ENCODE measurements at regions not wholly inside any gene's neighbourhood (a gene's known extent, or its start where the extent isn't known, plus 50 kb on each side); places are given as distances from the start of the nearest gene placed in this dataset.

GRCh38 chr10:108583877-108584276 is 1339.4 kb downstream of the XPNPEP1 start:
- Mint-ChIP-seq H3K27ac (ENCODE audit: unreplicated experiment) (no peak overlapping the region), H3K9me3 (ENCODE audit: unreplicated experiment) (no peaks in the 10 kb centered on the region), H3K4me3 (ENCODE audit: unreplicated experiment) (no peak overlapping the region), H3K4me1 (ENCODE audit: unreplicated experiment) (no peaks in the 10 kb centered on the region), H3K27me3 (ENCODE audit: unreplicated experiment) (peaks cover 2% of the 10 kb centered on the region), H3K36me3 (ENCODE audit: low read depth, unreplicated experiment) (no peaks in the 10 kb centered on the region)
- no peak for TF ChIP-seq CTCF (IDR thresholded peaks at IDR 0.05; ENCODE audit: unreplicated experiment)
- DNase-seq (ENCODE audit: low spot score): no peak

GRCh38 chr10:108582888-108583287 is 1340.4 kb downstream of the XPNPEP1 start:
- Mint-ChIP-seq H3K27me3 (ENCODE audit: unreplicated experiment) (peaks cover 2% of the 10 kb centered on the region), H3K27ac (ENCODE audit: unreplicated experiment) (no peak overlapping the region)

GRCh38 chr10:108582387-108582786 is 1340.9 kb downstream of the XPNPEP1 start:
- no peak for TF ChIP-seq CTCF (IDR thresholded peaks at IDR 0.05; ENCODE audit: unreplicated experiment)
- Mint-ChIP-seq H3K27ac (ENCODE audit: unreplicated experiment) (no peak overlapping the region), H3K27me3 (ENCODE audit: unreplicated experiment) (peaks cover 2% of the 10 kb centered on the region), H3K4me1 (ENCODE audit: unreplicated experiment) (no peaks in the 10 kb centered on the region), H3K36me3 (ENCODE audit: low read depth, unreplicated experiment) (no peaks in the 10 kb centered on the region), H3K9me3 (ENCODE audit: unreplicated experiment) (no peaks in the 10 kb centered on the region), H3K4me3 (ENCODE audit: unreplicated experiment) (no peak overlapping the region)
- DNase-seq (ENCODE audit: low spot score): no peak

More at GRCh38 chr10:108582888-108583287, 1340.4 kb downstream of the XPNPEP1 start:
- H3K9me3 Mint-ChIP-seq (ENCODE audit: unreplicated experiment): no peaks in the 10 kb centered on the region
- no peak for TF ChIP-seq CTCF (IDR thresholded peaks at IDR 0.05; ENCODE audit: unreplicated experiment)
- no peaks in the 10 kb centered on the region for H3K4me1 Mint-ChIP-seq (ENCODE audit: unreplicated experiment)
- H3K36me3 Mint-ChIP-seq (ENCODE audit: low read depth, unreplicated experiment): no peaks in the 10 kb centered on the region
- DNase-seq (ENCODE audit: low spot score): no peak
- H3K4me3 Mint-ChIP-seq (ENCODE audit: unreplicated experiment): no peak overlapping the region

- Mint-ChIP-seq H3K27ac (ENCODE audit: unreplicated experiment) (no peak overlapping the region), H3K9me3 (ENCODE audit: unreplicated experiment) (no peaks in the 10 kb centered on the region), H3K4me3 (ENCODE audit: unreplicated experiment) (no peak overlapping the region), H3K27me3 (ENCODE audit: unreplicated experiment) (no peaks in the 10 kb centered on the region), H3K4me1 (ENCODE audit: unreplicated experiment) (peaks cover 6% of the 10 kb centered on the region), H3K36me3 (ENCODE audit: low read depth, unreplicated experiment) (no peaks in the 10 kb centered on the region)
- DNase-seq (ENCODE audit: low spot score): no peak
- no peak for TF ChIP-seq CTCF (IDR thresholded peaks at IDR 0.05; ENCODE audit: unreplicated experiment)
Measured at GRCh38 chr10:108578258-108578657, 1345.1 kb downstream of the XPNPEP1 start.

- Mint-ChIP-seq H3K4me1 (ENCODE audit: unreplicated experiment) (peaks cover 6% of the 10 kb centered on the region), H3K27me3 (ENCODE audit: unreplicated experiment) (no peaks in the 10 kb centered on the region), H3K27ac (ENCODE audit: unreplicated experiment) (no peak overlapping the region), H3K36me3 (ENCODE audit: low read depth, unreplicated experiment) (no peaks in the 10 kb centered on the region), H3K9me3 (ENCODE audit: unreplicated experiment) (no peaks in the 10 kb centered on the region), H3K4me3 (ENCODE audit: unreplicated experiment) (no peak overlapping the region)
- no peak for DNase-seq (ENCODE audit: low spot score)
- no peak for TF ChIP-seq CTCF (IDR thresholded peaks at IDR 0.05; ENCODE audit: unreplicated experiment)
Measured at GRCh38 chr10:108574233-108574632, 1349.1 kb downstream of the XPNPEP1 start.

All from endothelial cell (in vitro differentiated cells).